ENCODE measurements at regions not wholly inside any gene's neighbourhood (a gene's known extent, or its start where the extent isn't known, plus 50 kb on each side); places are given as distances from the start of the nearest gene placed in this dataset.

GRCh38 chr4:138488533-138488932 is 246.4 kb upstream of the SLC7A11 start:
- H3K27me3 ChIP-seq (replicated peaks; ENCODE audit: insufficient read depth): no peaks in the 10 kb centered on the region
- no peaks in the 10 kb centered on the region for H3K4me1 ChIP-seq (ENCODE audit: insufficient read depth)
- no peaks in the 10 kb centered on the region for H4K20me1 ChIP-seq (ENCODE audit: insufficient read depth)
- no peaks in the 10 kb centered on the region for H3K9me2 ChIP-seq (ENCODE audit: insufficient read depth)
- WGBS, 2 experiments (ENCODE audit: low coverage in 1 of 2, low lambda C conversion rate in 2 of 2, missing lambda C conversion rate in 2 of 2): 86 to 88% methylated on average over 4 of the region's 4 CpGs
- H3K36me3 ChIP-seq (ENCODE audit: low read depth): no peaks in the 10 kb centered on the region
- TF ChIP-seq EZH2phosphoT487 (IDR thresholded peaks at IDR 0.05; ENCODE audit: insufficient read depth, low read depth) (no peak), EZH2 (IDR thresholded peaks at IDR 0.05; ENCODE audit: insufficient read depth, poor library complexity, severe bottlenecking) (no peak)
- no peak for DNase-seq
- H3F3A ChIP-seq (ENCODE audit: insufficient read depth): no peaks in the 10 kb centered on the region
- H2AFZ ChIP-seq: no peak overlapping the region
- in situ Hi-C loops (cut with MboI): no loop called here
- no peak overlapping the region for H3K4me2 ChIP-seq (ENCODE audit: unreplicated experiment)
- no peaks in the 10 kb centered on the region for H3K9me3 ChIP-seq (ENCODE audit: low read depth)
- H3K4me3 ChIP-seq: no peak overlapping the region
- H3K27ac ChIP-seq: no peak overlapping the region
- H3K9ac ChIP-seq: no peak overlapping the region
- no peaks in the 10 kb centered on the region for H3K79me2 ChIP-seq (ENCODE audit: insufficient read depth)

- H3K9me2 ChIP-seq (ENCODE audit: insufficient read depth): no peaks in the 10 kb centered on the region
- no peaks in the 10 kb centered on the region for H3K27me3 ChIP-seq (replicated peaks; ENCODE audit: insufficient read depth)
- TF ChIP-seq EZH2phosphoT487 (IDR thresholded peaks at IDR 0.05; ENCODE audit: insufficient read depth, low read depth) (no peak), EZH2 (IDR thresholded peaks at IDR 0.05; ENCODE audit: insufficient read depth, poor library complexity, severe bottlenecking) (no peak)
- H3K27ac ChIP-seq: no peak overlapping the region
- WGBS, 2 experiments (ENCODE audit: low coverage in 1 of 2, low lambda C conversion rate in 2 of 2, missing lambda C conversion rate in 2 of 2): 74 to 78% methylated on average over 4 of the region's 4 CpGs
- H4K20me1 ChIP-seq (ENCODE audit: insufficient read depth): no peaks in the 10 kb centered on the region
- no peak overlapping the region for H3K9ac ChIP-seq
- no peaks in the 10 kb centered on the region for H3K79me2 ChIP-seq (ENCODE audit: insufficient read depth)
- H3K36me3 ChIP-seq (ENCODE audit: low read depth): no peaks in the 10 kb centered on the region
- H3K4me2 ChIP-seq (ENCODE audit: unreplicated experiment): no peak overlapping the region
- no peaks in the 10 kb centered on the region for H3F3A ChIP-seq (ENCODE audit: insufficient read depth)
- no peak overlapping the region for H2AFZ ChIP-seq
- H3K9me3 ChIP-seq (ENCODE audit: low read depth): no peaks in the 10 kb centered on the region
- no peak overlapping the region for H3K4me3 ChIP-seq
- no peaks in the 10 kb centered on the region for H3K4me1 ChIP-seq (ENCODE audit: insufficient read depth)
- DNase-seq: no peak
- in situ Hi-C loops (cut with MboI): no loop called here
Observed at GRCh38 chr4:138487670-138488069, 245.5 kb upstream of the SLC7A11 start.

GRCh38 chr4:138487230-138487629 is 245.1 kb upstream of the SLC7A11 start:
- TF ChIP-seq EZH2phosphoT487 (IDR thresholded peaks at IDR 0.05; ENCODE audit: insufficient read depth, low read depth): no peak
- no peak for TF ChIP-seq EZH2 (IDR thresholded peaks at IDR 0.05; ENCODE audit: insufficient read depth, poor library complexity, severe bottlenecking)
- Histone ChIP-seq H3K9ac (no peak overlapping the region), H4K20me1 (ENCODE audit: insufficient read depth) (no peaks in the 10 kb centered on the region), H3K4me3 (no peak overlapping the region), H3K79me2 (ENCODE audit: insufficient read depth) (no peaks in the 10 kb centered on the region), H3K4me1 (ENCODE audit: insufficient read depth) (no peaks in the 10 kb centered on the region), H3K27ac (no peak overlapping the region), H2AFZ (no peak overlapping the region), H3F3A (ENCODE audit: insufficient read depth) (no peaks in the 10 kb centered on the region), H3K9me3 (ENCODE audit: low read depth) (no peaks in the 10 kb centered on the region), H3K27me3 (replicated peaks; ENCODE audit: insufficient read depth) (no peaks in the 10 kb centered on the region), H3K4me2 (ENCODE audit: unreplicated experiment) (no peak overlapping the region), H3K9me2 (ENCODE audit: insufficient read depth) (no peaks in the 10 kb centered on the region), H3K36me3 (ENCODE audit: low read depth) (no peaks in the 10 kb centered on the region)
- in situ Hi-C loops (cut with MboI): no loop called here
- 57 to 71% methylated on average over 2 of the region's 2 CpGs for WGBS, 2 experiments (ENCODE audit: low coverage in 1 of 2, low lambda C conversion rate in 2 of 2, missing lambda C conversion rate in 2 of 2)
- DNase-seq: no peak

- DNase-seq: no peak
- Histone ChIP-seq H3F3A (ENCODE audit: insufficient read depth) (no peaks in the 10 kb centered on the region), H3K9ac (no peak overlapping the region), H3K4me1 (ENCODE audit: insufficient read depth) (no peaks in the 10 kb centered on the region), H3K27me3 (replicated peaks; ENCODE audit: insufficient read depth) (no peaks in the 10 kb centered on the region), H3K4me2 (ENCODE audit: unreplicated experiment) (no peak overlapping the region), H2AFZ (no peak overlapping the region), H3K27ac (no peak overlapping the region), H3K36me3 (ENCODE audit: low read depth) (no peaks in the 10 kb centered on the region), H3K9me3 (ENCODE audit: low read depth) (no peaks in the 10 kb centered on the region), H3K4me3 (no peak overlapping the region), H3K9me2 (ENCODE audit: insufficient read depth) (no peaks in the 10 kb centered on the region), H4K20me1 (ENCODE audit: insufficient read depth) (no peaks in the 10 kb centered on the region), H3K79me2 (ENCODE audit: insufficient read depth) (no peaks in the 10 kb centered on the region)
- 67 to 79% methylated on average over 3 of the region's 3 CpGs for WGBS, 2 experiments (ENCODE audit: low coverage in 1 of 2, low lambda C conversion rate in 2 of 2, missing lambda C conversion rate in 2 of 2)
- in situ Hi-C loops (cut with MboI): no loop called here
- TF ChIP-seq EZH2phosphoT487 (IDR thresholded peaks at IDR 0.05; ENCODE audit: insufficient read depth, low read depth): no peak
- no peak for TF ChIP-seq EZH2 (IDR thresholded peaks at IDR 0.05; ENCODE audit: insufficient read depth, poor library complexity, severe bottlenecking)
Observed at GRCh38 chr4:138485498-138485897, 243.3 kb upstream of the SLC7A11 start.

GRCh38 chr4:138475116-138475515 is 233.0 kb upstream of the SLC7A11 start:
- Histone ChIP-seq H3K27ac (no peak overlapping the region), H3K9me2 (ENCODE audit: insufficient read depth) (no peaks in the 10 kb centered on the region), H3K4me1 (ENCODE audit: insufficient read depth) (no peaks in the 10 kb centered on the region), H4K20me1 (ENCODE audit: insufficient read depth) (no peaks in the 10 kb centered on the region), H3K4me3 (no peak overlapping the region), H3K79me2 (ENCODE audit: insufficient read depth) (no peaks in the 10 kb centered on the region), H3K9me3 (ENCODE audit: low read depth) (no peaks in the 10 kb centered on the region), H3K36me3 (ENCODE audit: low read depth) (no peaks in the 10 kb centered on the region), H3F3A (ENCODE audit: insufficient read depth) (no peaks in the 10 kb centered on the region), H3K9ac (no peak overlapping the region), H3K27me3 (replicated peaks; ENCODE audit: insufficient read depth) (no peaks in the 10 kb centered on the region; the same call in 1 of the 2 replicates), H2AFZ (no peak overlapping the region), H3K4me2 (ENCODE audit: unreplicated experiment) (no peak overlapping the region)
- in situ Hi-C loops (cut with MboI): no loop called here
- TF ChIP-seq EZH2phosphoT487 (IDR thresholded peaks at IDR 0.05; ENCODE audit: insufficient read depth, low read depth) (no peak), EZH2 (IDR thresholded peaks at IDR 0.05; ENCODE audit: insufficient read depth, poor library complexity, severe bottlenecking) (no peak)
- WGBS, 2 experiments (ENCODE audit: low coverage in 1 of 2, low lambda C conversion rate in 2 of 2, missing lambda C conversion rate in 2 of 2): 56 to 61% methylated on average over 1 of the region's 1 CpG
- DNase-seq: no peak

Data from GM23248 (cell line).